SK-N-SH treated with all-trans-retinoic acid at 6 μM for 48 hours (cell line): ENCODE measurements at regions not wholly inside any gene's neighbourhood (a gene's known extent, or its start where the extent isn't known, plus 50 kb on each side); places are given as distances from the start of the nearest gene placed in this dataset.

Source experiments
- ATAC-seq: fragments of 200-7000 bp; cut with Tn5 transposase; 3 replicates; pipeline ENCODE4 v1.9.1; 2020; ENCODE audit warnings: mild to moderate bottlenecking, moderate library complexity
- ARNTL ChIP-seq: fragments of 450-650 bp; formaldehyde crosslinking; IDR thresholded peaks from 2 replicates; pipeline ENCODE4 v1.5.0; 2020; ENCODE audit warnings: low read depth, mild to moderate bottlenecking, moderate library complexity, borderline replicate concordance
- BACH2 ChIP-seq: fragments of 250-450 bp; sonication (Bioruptor Pico); IDR thresholded peaks from 2 replicates; pipeline ENCODE4 v1.9.0; 2021; ENCODE audit warnings: mild to moderate bottlenecking, borderline replicate concordance
- CSDC2 ChIP-seq: fragments of 250-450 bp; sonication (Bioruptor Pico); IDR thresholded peaks from 2 replicates; pipeline ENCODE4 v1.5.0; 2020; ENCODE audit warnings: mild to moderate bottlenecking, moderate library complexity
- ESRRG ChIP-seq: fragments of 250-450 bp; sonication (Bioruptor Pico); IDR thresholded peaks from 2 replicates; pipeline ENCODE4 v1.6.1; 2021; ENCODE audit warnings: mild to moderate bottlenecking
- GLIS3 ChIP-seq: fragments of 250-450 bp; sonication (Bioruptor Pico); IDR thresholded peaks from 2 replicates; pipeline ENCODE4 v1.5.0; 2020; ENCODE audit warnings: mild to moderate bottlenecking, moderate library complexity
- ISL1 ChIP-seq: fragments of 250-450 bp; sonication (Bioruptor Pico); IDR thresholded peaks from 2 replicates; pipeline ENCODE4 v2.1.2; 2022; ENCODE audit warnings: mild to moderate bottlenecking, moderate library complexity
- OSR1 ChIP-seq: fragments of 250-450 bp; sonication (Bioruptor Pico); IDR thresholded peaks from 2 replicates; pipeline ENCODE4 v1.8.0; 2022; ENCODE audit warnings: moderate library complexity, mild to moderate bottlenecking, inconsistent platforms
- PPARA ChIP-seq: fragments of 250-450 bp; sonication (Bioruptor Pico); IDR thresholded peaks from 2 replicates; pipeline ENCODE4 v1.5.0; 2020; ENCODE audit warnings: mild to moderate bottlenecking, borderline replicate concordance
- RARB ChIP-seq: fragments of 250-450 bp; sonication (Bioruptor Pico); IDR thresholded peaks from 2 replicates; pipeline ENCODE4 v1.8.0; 2021; ENCODE audit warnings: mild to moderate bottlenecking, moderate library complexity
- SNAI2 ChIP-seq: fragments of 250-450 bp; sonication (Bioruptor Pico); IDR thresholded peaks from 2 replicates; pipeline ENCODE4 v1.5.0; 2020; ENCODE audit warnings: mild to moderate bottlenecking, moderate library complexity
- TCF4 ChIP-seq: fragments of 250-450 bp; sonication (Bioruptor Pico); IDR thresholded peaks from 2 replicates; pipeline ENCODE4 v1.8.0; 2021; ENCODE audit warnings: mild to moderate bottlenecking, moderate library complexity, borderline replicate concordance
- TOX ChIP-seq: fragments of 250-450 bp; sonication (Bioruptor Pico); IDR thresholded peaks from 2 replicates; pipeline ENCODE4 v1.8.0; 2021; ENCODE audit warnings: mild to moderate bottlenecking, moderate library complexity, borderline replicate concordance
- TSHZ2 ChIP-seq: fragments of 250-450 bp; sonication (Bioruptor Pico); IDR thresholded peaks from 2 replicates; pipeline ENCODE4 v1.5.0; 2020; ENCODE audit warnings: mild to moderate bottlenecking, moderate library complexity
- ZC3H10 ChIP-seq: fragments of 250-450 bp; sonication (Bioruptor Pico); IDR thresholded peaks from 2 replicates; pipeline ENCODE4 v1.5.1; 2021; ENCODE audit warnings: mild to moderate bottlenecking, moderate library complexity
- ZFP3 ChIP-seq: fragments of 250-450 bp; sonication (Bioruptor Pico); IDR thresholded peaks from 2 replicates; pipeline ENCODE4 v1.5.0; 2020; ENCODE audit warnings: mild to moderate bottlenecking, moderate library complexity
- ZFP30 ChIP-seq: fragments of 450-650 bp; formaldehyde crosslinking; IDR thresholded peaks from 2 replicates; pipeline ENCODE4 v1.5.0; 2022; ENCODE audit warnings: mild to moderate bottlenecking, moderate library complexity
- ZNF565 ChIP-seq: fragments of 450-650 bp; formaldehyde crosslinking; conservative IDR thresholded peaks from 2 replicates; pipeline ENCODE4 v1.5.0; 2020; ENCODE audit warnings: low read depth, mild to moderate bottlenecking, moderate library complexity
- ZNF70 ChIP-seq: fragments of 450-650 bp; formaldehyde crosslinking; IDR thresholded peaks from 2 replicates; pipeline ENCODE4 v1.5.0; 2020; ENCODE audit warnings: mild to moderate bottlenecking, moderate library complexity
- ZNF8 ChIP-seq: fragments of 450-650 bp; formaldehyde crosslinking; IDR thresholded peaks from 2 replicates; pipeline ENCODE4 v1.5.0; 2020; ENCODE audit warnings: mild to moderate bottlenecking, moderate library complexity
- TF ChIP-seq, protein P1 (sequence below): fragments of 250-450 bp; sonication (Bioruptor Pico); IDR thresholded peaks from 2 replicates; pipeline ENCODE4 v1.5.1; 2020; ENCODE audit warnings: low read depth, mild to moderate bottlenecking, moderate library complexity
- TF ChIP-seq, protein P2 (sequence below): fragments of 250-450 bp; sonication (Bioruptor Pico); IDR thresholded peaks from 2 replicates; pipeline ENCODE4 v1.5.1; 2021; ENCODE audit warnings: mild to moderate bottlenecking, moderate library complexity
- TF ChIP-seq, protein P3 (sequence below): fragments of 250-450 bp; sonication (Bioruptor Pico); IDR thresholded peaks from 2 replicates; pipeline ENCODE4 v1.8.0; 2020; ENCODE audit warnings: mild to moderate bottlenecking, moderate library complexity, borderline replicate concordance
- TF ChIP-seq, protein P4 (sequence below): fragments of 250-450 bp; sonication (Bioruptor Pico); IDR thresholded peaks from 2 replicates; pipeline ENCODE4 v1.8.0; 2021; ENCODE audit warnings: low read depth, mild to moderate bottlenecking, moderate library complexity, borderline replicate concordance

DNA sequence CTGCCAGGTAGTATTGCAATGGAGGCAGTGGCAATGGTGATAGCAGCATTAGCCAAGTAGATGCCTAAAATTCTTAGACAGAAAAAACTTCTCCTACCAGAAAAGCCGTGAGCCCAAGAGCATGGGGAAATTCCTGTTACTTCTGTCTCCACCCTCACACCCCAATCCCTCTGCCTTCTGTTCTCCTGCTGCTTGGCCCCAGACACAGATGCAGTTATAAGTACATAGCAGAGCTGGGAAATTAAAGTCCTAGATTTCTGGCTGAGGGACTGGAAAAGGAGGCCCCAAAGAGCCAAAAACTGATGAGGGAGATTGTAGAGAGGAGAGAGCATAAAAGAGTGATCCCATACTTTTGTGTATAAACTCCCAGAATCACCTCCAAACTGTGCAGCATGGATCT lies 166.9 kb downstream of the SMAD6 start:
- no peak for ATAC-seq
- no peak for TF ChIP-seq BACH2 (CRISPR knock-in tag)
- no peak for TF ChIP-seq ISL1 (CRISPR knock-in tag)
- no peak for TF ChIP-seq ESRRG (CRISPR knock-in tag)
- TF ChIP-seq TSHZ2: no peak
- TF ChIP-seq ZFP3 (CRISPR knock-in tag): no peak
- TF ChIP-seq OSR1: no peak
- TF ChIP-seq ZFP30: no peak
- TF ChIP-seq RARB (CRISPR knock-in tag): no peak
- TF ChIP-seq TCF4 (CRISPR knock-in tag): no peak
- no peak for TF ChIP-seq SNAI2 (CRISPR knock-in tag)
- no peak for TF ChIP-seq ARNTL (CRISPR knock-in tag)
- no peak for TF ChIP-seq PPARA (CRISPR knock-in tag)
- TF ChIP-seq, protein P1, sequence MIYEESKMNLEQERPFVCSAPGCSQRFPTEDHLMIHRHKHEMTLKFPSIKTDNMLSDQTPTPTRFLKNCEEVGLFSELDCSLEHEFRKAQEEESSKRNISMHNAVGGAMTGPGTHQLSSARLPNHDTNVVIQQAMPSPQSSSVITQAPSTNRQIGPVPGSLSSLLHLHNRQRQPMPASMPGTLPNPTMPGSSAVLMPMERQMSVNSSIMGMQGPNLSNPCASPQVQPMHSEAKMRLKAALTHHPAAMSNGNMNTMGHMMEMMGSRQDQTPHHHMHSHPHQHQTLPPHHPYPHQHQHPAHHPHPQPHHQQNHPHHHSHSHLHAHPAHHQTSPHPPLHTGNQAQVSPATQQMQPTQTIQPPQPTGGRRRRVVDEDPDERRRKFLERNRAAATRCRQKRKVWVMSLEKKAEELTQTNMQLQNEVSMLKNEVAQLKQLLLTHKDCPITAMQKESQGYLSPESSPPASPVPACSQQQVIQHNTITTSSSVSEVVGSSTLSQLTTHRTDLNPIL (CRISPR knock-in tag): no peak
- TF ChIP-seq ZNF8 (CRISPR knock-in tag): no peak
- TF ChIP-seq TOX: no peak
- no peak for TF ChIP-seq ZC3H10 (CRISPR knock-in tag)
- TF ChIP-seq, protein P2, sequence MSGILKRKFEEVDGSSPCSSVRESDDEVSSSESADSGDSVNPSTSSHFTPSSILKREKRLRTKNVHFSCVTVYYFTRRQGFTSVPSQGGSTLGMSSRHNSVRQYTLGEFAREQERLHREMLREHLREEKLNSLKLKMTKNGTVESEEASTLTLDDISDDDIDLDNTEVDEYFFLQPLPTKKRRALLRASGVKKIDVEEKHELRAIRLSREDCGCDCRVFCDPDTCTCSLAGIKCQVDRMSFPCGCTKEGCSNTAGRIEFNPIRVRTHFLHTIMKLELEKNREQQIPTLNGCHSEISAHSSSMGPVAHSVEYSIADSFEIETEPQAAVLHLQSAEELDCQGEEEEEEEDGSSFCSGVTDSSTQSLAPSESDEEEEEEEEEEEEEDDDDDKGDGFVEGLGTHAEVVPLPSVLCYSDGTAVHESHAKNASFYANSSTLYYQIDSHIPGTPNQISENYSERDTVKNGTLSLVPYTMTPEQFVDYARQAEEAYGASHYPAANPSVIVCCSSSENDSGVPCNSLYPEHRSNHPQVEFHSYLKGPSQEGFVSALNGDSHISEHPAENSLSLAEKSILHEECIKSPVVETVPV (CRISPR knock-in tag): no peak
- TF ChIP-seq, protein P3, sequence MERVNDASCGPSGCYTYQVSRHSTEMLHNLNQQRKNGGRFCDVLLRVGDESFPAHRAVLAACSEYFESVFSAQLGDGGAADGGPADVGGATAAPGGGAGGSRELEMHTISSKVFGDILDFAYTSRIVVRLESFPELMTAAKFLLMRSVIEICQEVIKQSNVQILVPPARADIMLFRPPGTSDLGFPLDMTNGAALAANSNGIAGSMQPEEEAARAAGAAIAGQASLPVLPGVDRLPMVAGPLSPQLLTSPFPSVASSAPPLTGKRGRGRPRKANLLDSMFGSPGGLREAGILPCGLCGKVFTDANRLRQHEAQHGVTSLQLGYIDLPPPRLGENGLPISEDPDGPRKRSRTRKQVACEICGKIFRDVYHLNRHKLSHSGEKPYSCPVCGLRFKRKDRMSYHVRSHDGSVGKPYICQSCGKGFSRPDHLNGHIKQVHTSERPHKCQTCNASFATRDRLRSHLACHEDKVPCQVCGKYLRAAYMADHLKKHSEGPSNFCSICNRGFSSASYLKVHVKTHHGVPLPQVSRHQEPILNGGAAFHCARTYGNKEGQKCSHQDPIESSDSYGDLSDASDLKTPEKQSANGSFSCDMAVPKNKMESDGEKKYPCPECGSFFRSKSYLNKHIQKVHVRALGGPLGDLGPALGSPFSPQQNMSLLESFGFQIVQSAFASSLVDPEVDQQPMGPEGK (CRISPR knock-in tag): no peak
- TF ChIP-seq ZNF565: no peak

DNA sequence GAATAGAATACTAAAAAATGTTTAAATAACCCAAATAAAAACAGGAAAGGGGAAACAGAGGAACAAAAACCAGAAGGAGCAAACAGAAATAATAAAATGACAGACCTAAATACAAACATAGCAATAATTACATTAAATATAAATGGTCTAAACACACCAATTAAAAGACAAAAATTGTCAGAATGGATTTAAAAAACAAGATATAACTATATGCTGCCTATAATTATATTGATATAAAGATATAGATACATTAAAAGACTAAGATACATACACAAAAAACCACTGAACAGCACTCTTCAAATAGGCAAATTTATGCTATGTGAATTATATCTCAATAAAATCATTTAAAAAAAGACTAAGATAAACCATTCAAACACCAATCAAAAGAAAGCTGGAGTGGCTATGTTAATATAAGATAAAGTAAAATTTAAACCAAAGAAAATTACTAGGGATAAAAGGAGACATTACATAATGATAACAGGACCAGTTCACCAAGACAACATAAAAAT lies 168.9 kb downstream of the SMAD6 start:
- no peak for ATAC-seq
- TF ChIP-seq ZNF70 (CRISPR knock-in tag) (no peak), ESRRG (CRISPR knock-in tag) (no peak), CSDC2 (CRISPR knock-in tag) (no peak), ZFP3 (CRISPR knock-in tag) (no peak), ZC3H10 (CRISPR knock-in tag) (no peak), OSR1 (no peak), ARNTL (CRISPR knock-in tag) (no peak), TCF4 (CRISPR knock-in tag) (no peak), ZNF8 (CRISPR knock-in tag) (no peak), GLIS3 (CRISPR knock-in tag) (no peak), BACH2 (CRISPR knock-in tag) (no peak), ISL1 (CRISPR knock-in tag) (no peak), ZFP30 (no peak), TOX (no peak), PPARA (CRISPR knock-in tag) (no peak), RARB (CRISPR knock-in tag) (no peak)
- TF ChIP-seq, protein P4, sequence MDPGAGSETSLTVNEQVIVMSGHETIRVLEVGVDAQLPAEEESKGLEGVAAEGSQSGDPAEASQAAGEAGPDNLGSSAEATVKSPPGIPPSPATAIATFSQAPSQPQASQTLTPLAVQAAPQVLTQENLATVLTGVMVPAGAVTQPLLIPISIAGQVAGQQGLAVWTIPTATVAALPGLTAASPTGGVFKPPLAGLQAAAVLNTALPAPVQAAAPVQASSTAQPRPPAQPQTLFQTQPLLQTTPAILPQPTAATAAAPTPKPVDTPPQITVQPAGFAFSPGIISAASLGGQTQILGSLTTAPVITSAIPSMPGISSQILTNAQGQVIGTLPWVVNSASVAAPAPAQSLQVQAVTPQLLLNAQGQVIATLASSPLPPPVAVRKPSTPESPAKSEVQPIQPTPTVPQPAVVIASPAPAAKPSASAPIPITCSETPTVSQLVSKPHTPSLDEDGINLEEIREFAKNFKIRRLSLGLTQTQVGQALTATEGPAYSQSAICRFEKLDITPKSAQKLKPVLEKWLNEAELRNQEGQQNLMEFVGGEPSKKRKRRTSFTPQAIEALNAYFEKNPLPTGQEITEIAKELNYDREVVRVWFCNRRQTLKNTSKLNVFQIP (CRISPR knock-in tag): no peak
- TF ChIP-seq, protein P2 (CRISPR knock-in tag): no peak
- TF ChIP-seq, protein P3 (CRISPR knock-in tag): no peak
